ENCODE measurements at regions not wholly inside any gene's neighbourhood (a gene's known extent, or its start where the extent isn't known, plus 50 kb on each side); places are given as distances from the start of the nearest gene placed in this dataset.

- DNase-seq (ENCODE audit: low spot score), result no peak
These were observed 58.8 kb upstream of the NTRK3 start for GRCh38 chr15:88315221-88315878.

DNA sequence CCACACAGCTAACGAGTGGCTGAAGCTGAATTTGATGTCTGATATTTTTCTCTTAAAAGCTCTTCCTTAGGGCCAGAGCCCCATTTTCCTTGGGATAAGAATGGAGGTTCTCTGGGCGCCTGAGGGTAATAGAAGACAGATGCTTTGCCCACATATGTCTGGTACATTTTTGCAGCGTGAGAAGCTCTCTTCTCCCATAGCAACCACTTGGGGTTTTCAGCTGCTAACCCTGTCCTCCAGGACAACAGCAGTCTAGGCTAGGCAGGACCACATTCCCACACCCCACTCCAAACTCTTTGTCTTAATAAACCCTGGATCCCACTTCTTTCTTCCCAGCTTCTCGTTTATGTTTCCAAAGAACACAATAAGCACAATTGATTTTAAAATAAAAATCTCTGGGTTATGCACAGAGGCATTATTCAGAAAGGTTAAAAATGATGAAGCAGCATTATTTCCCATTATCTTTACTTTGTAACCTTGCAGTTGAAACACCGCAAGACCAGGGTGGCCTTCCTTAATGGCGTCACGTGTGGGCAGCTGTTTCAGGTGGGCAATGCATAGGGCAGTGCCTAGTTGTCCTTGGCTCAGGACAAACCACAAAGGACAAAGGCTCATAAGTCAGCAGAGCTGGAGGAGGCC is 56.5 kb upstream of the NTRK3 start:
- no peak for DNase-seq (ENCODE audit: low spot score)

DNA sequence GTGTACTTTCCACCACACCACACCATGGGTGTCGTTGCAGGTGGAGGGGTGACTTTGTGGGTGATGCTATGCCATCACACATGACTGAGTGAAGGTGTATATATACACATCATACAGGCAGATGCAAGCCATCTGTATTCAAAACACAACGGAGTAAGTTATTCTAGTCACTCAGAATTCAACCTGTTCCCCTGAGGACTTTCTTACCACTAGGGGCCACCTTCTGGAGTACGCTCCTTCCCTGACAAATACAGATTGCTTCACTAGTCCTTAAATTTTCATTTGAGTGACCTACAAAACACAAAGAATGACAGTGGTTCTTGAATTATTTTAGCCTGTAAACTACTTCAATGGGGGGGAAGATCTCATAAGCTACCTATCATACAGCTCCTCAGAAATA is 52.8 kb upstream of the NTRK3 start:
- no peak for DNase-seq (ENCODE audit: low spot score)

DNA sequence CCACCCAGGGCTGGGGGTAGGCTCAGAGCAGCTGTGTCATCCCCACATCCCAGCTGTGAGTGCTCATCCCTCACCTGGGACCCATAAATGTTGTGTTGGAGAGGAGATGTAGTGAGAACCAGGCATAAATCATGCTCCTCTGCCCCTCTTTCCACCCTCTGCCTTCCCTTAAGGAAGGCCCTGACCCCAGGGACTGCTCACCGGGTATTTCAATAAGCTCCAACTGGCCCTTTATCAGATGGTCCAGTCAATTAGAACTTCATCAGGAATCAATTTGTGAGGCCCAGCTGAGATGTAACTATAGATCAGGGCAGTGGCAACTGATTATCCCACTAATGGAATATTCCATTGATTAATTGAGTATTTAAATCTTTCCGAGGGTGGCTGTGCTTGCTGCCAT is 50.8 kb upstream of the NTRK3 start:
- DNase-seq (ENCODE audit: low spot score), result no peak

All from kidney capillary endothelial cell (primary cell).